Liver (tissue), 3 donors: ENCODE measurements at regions not wholly inside any gene's neighbourhood (a gene's known extent, or its start where the extent isn't known, plus 50 kb on each side); places are given as distances from the start of the nearest gene placed in this dataset.

Experiments
- CTCF ChIP-seq: fragments of 150-350 bp; IDR thresholded peaks from 2 replicates; pipeline ENCODE4 v1.5.1; 2017; ENCODE audit warnings: improper control_type of control experiment, low read depth, low read length; ENCODE audit not compliant: missing input control
- MAX ChIP-seq: IDR thresholded peaks from 2 replicates; pipeline ENCODE4 v1.6.1; 2016; ENCODE audit warnings: antibody characterized with exemption
- REST ChIP-seq: IDR thresholded peaks from 2 replicates; pipeline ENCODE4 v1.6.1; 2016; ENCODE audit warnings: antibody characterized with exemption, mild to moderate bottlenecking
- TAF1 ChIP-seq: conservative IDR thresholded peaks from 2 replicates; pipeline ENCODE4 v1.6.1; 2016; ENCODE audit warnings: antibody characterized with exemption, mild to moderate bottlenecking
- donor health status: healthy.
- donor health status: healthy.

GRCh38 chr18:22001912-22002487 lies 167.4 kb upstream of the GATA6 start:
- no peak for TF ChIP-seq REST
- no peak for TF ChIP-seq TAF1
- TF ChIP-seq MAX, result no peak
- no peak for TF ChIP-seq CTCF
